ENCODE measurements at regions not wholly inside any gene's neighbourhood (a gene's known extent, or its start where the extent isn't known, plus 50 kb on each side); places are given as distances from the start of the nearest gene placed in this dataset.

- Histone ChIP-seq H3K27me3 (ENCODE audit: control insufficient read depth in 2 of 2, insufficient read depth in 1 of 2, low read length in 1 of 2) (no peaks in the 10 kb centered on the region), H3K9me3 (ENCODE audit: control insufficient read depth in 2 of 2, insufficient read depth in 1 of 2, low read length in 1 of 2) (no peaks in the 10 kb centered on the region), H3K27ac (ENCODE audit: low read depth in 1 of 2, low read length in 1 of 2) (no peak overlapping the region), H3K36me3 (ENCODE audit: control insufficient read depth in 2 of 2, insufficient read depth in 2 of 2, low read length in 1 of 2) (no peaks in the 10 kb centered on the region), H3K4me1 (ENCODE audit: control insufficient read depth in 2 of 2, insufficient read depth in 2 of 2, low read length in 2 of 2) (no peaks in the 10 kb centered on the region), H3K4me3 (ENCODE audit: low read length in 2 of 2) (no peak overlapping the region)
- no peak for DNase-seq (ENCODE audit: low read depth in 6 of 9, low spot score in 9 of 9)
- WGBS, result 80% methylated on average over 2 of the region's 2 CpGs
Measured at GRCh38 chr3:117735481-117736101, 1026.0 kb downstream of the TUSC7 start.

GRCh38 chr3:117736846-117737245 is 1027.3 kb downstream of the TUSC7 start:
- Histone ChIP-seq H3K27me3 (ENCODE audit: control insufficient read depth in 2 of 2, insufficient read depth in 1 of 2, low read length in 1 of 2) (no peaks in the 10 kb centered on the region), H3K4me3 (ENCODE audit: low read length in 2 of 2) (no peak overlapping the region), H3K36me3 (ENCODE audit: control insufficient read depth in 2 of 2, insufficient read depth in 2 of 2, low read length in 1 of 2) (no peaks in the 10 kb centered on the region), H3K9me3 (ENCODE audit: control insufficient read depth in 2 of 2, insufficient read depth in 1 of 2, low read length in 1 of 2) (no peaks in the 10 kb centered on the region), H3K27ac (ENCODE audit: low read depth in 1 of 2, low read length in 1 of 2) (no peak overlapping the region), H3K4me1 (ENCODE audit: control insufficient read depth in 2 of 2, insufficient read depth in 2 of 2, low read length in 2 of 2) (no peaks in the 10 kb centered on the region)
- 93% methylated on average over 3 of the region's 3 CpGs for WGBS
- DNase-seq (ENCODE audit: low read depth in 6 of 9, low spot score in 9 of 9), result no peak

GRCh38 chr3:117743993-117744392 is 1034.4 kb downstream of the TUSC7 start:
- no peaks in the 10 kb centered on the region for H3K4me1 ChIP-seq (ENCODE audit: control insufficient read depth in 2 of 2, insufficient read depth in 2 of 2, low read length in 2 of 2)
- H3K9me3 ChIP-seq (ENCODE audit: control insufficient read depth in 2 of 2, insufficient read depth in 1 of 2, low read length in 1 of 2), result no peaks in the 10 kb centered on the region
- H3K27me3 ChIP-seq (ENCODE audit: control insufficient read depth in 2 of 2, insufficient read depth in 1 of 2, low read length in 1 of 2), result no peaks in the 10 kb centered on the region
- no peak overlapping the region for H3K27ac ChIP-seq (ENCODE audit: low read depth in 1 of 2, low read length in 1 of 2)
- DNase-seq (ENCODE audit: low read depth in 6 of 9, low spot score in 9 of 9), result no peak
- H3K4me3 ChIP-seq (ENCODE audit: low read length in 2 of 2), result no peak overlapping the region
- H3K36me3 ChIP-seq (ENCODE audit: control insufficient read depth in 2 of 2, insufficient read depth in 2 of 2, low read length in 1 of 2), result no peaks in the 10 kb centered on the region
- 88% methylated on average over 1 of the region's 1 CpG for WGBS

GRCh38 chr3:117744935-117745334 is 1035.4 kb downstream of the TUSC7 start:
- H3K4me3 ChIP-seq (ENCODE audit: low read length in 2 of 2), result no peak overlapping the region
- no peaks in the 10 kb centered on the region for H3K9me3 ChIP-seq (ENCODE audit: control insufficient read depth in 2 of 2, insufficient read depth in 1 of 2, low read length in 1 of 2)
- DNase-seq (ENCODE audit: low read depth in 6 of 9, low spot score in 9 of 9), result no peak
- no peaks in the 10 kb centered on the region for H3K36me3 ChIP-seq (ENCODE audit: control insufficient read depth in 2 of 2, insufficient read depth in 2 of 2, low read length in 1 of 2)
- no peaks in the 10 kb centered on the region for H3K4me1 ChIP-seq (ENCODE audit: control insufficient read depth in 2 of 2, insufficient read depth in 2 of 2, low read length in 2 of 2)
- WGBS, result 89% methylated on average over 1 of the region's 1 CpG
- no peak overlapping the region for H3K27ac ChIP-seq (ENCODE audit: low read depth in 1 of 2, low read length in 1 of 2)
- no peaks in the 10 kb centered on the region for H3K27me3 ChIP-seq (ENCODE audit: control insufficient read depth in 2 of 2, insufficient read depth in 1 of 2, low read length in 1 of 2)

GRCh38 chr3:117745516-117745915 is 1035.9 kb downstream of the TUSC7 start:
- Histone ChIP-seq H3K4me1 (ENCODE audit: control insufficient read depth in 2 of 2, insufficient read depth in 2 of 2, low read length in 2 of 2) (no peaks in the 10 kb centered on the region), H3K36me3 (ENCODE audit: control insufficient read depth in 2 of 2, insufficient read depth in 2 of 2, low read length in 1 of 2) (no peaks in the 10 kb centered on the region), H3K9me3 (ENCODE audit: control insufficient read depth in 2 of 2, insufficient read depth in 1 of 2, low read length in 1 of 2) (no peaks in the 10 kb centered on the region), H3K4me3 (ENCODE audit: low read length in 2 of 2) (no peak overlapping the region), H3K27ac (ENCODE audit: low read depth in 1 of 2, low read length in 1 of 2) (no peak overlapping the region), H3K27me3 (ENCODE audit: control insufficient read depth in 2 of 2, insufficient read depth in 1 of 2, low read length in 1 of 2) (no peaks in the 10 kb centered on the region)
- no peak for DNase-seq (ENCODE audit: low read depth in 6 of 9, low spot score in 9 of 9)
- 91% methylated on average over 6 of the region's 6 CpGs for WGBS

- Histone ChIP-seq H3K4me3 (ENCODE audit: low read length in 2 of 2) (no peak overlapping the region), H3K27ac (ENCODE audit: low read depth in 1 of 2, low read length in 1 of 2) (no peak overlapping the region), H3K4me1 (ENCODE audit: control insufficient read depth in 2 of 2, insufficient read depth in 2 of 2, low read length in 2 of 2) (no peaks in the 10 kb centered on the region), H3K27me3 (ENCODE audit: control insufficient read depth in 2 of 2, insufficient read depth in 1 of 2, low read length in 1 of 2) (no peaks in the 10 kb centered on the region), H3K9me3 (ENCODE audit: control insufficient read depth in 2 of 2, insufficient read depth in 1 of 2, low read length in 1 of 2) (no peaks in the 10 kb centered on the region), H3K36me3 (ENCODE audit: control insufficient read depth in 2 of 2, insufficient read depth in 2 of 2, low read length in 1 of 2) (no peaks in the 10 kb centered on the region)
- 86% methylated on average over 3 of the region's 3 CpGs for WGBS
- DNase-seq (ENCODE audit: low read depth in 6 of 9, low spot score in 9 of 9), result no peak
Measured at GRCh38 chr3:117746066-117746465, 1036.5 kb downstream of the TUSC7 start.

GRCh38 chr3:117748131-117748530 is 1038.6 kb downstream of the TUSC7 start:
- H3K4me3 ChIP-seq (ENCODE audit: low read length in 2 of 2), result no peak overlapping the region
- 87% methylated on average over 1 of the region's 1 CpG for WGBS

GRCh38 chr3:117750674-117751269 is 1041.2 kb downstream of the TUSC7 start:
- H3K4me1 ChIP-seq (ENCODE audit: control insufficient read depth in 2 of 2, insufficient read depth in 2 of 2, low read length in 2 of 2), result no peaks in the 10 kb centered on the region
- 90% methylated on average over 4 of the region's 4 CpGs for WGBS

More at GRCh38 chr3:117748131-117748530, 1038.6 kb downstream of the TUSC7 start:
- Histone ChIP-seq H3K4me1 (ENCODE audit: control insufficient read depth in 2 of 2, insufficient read depth in 2 of 2, low read length in 2 of 2) (no peaks in the 10 kb centered on the region), H3K9me3 (ENCODE audit: control insufficient read depth in 2 of 2, insufficient read depth in 1 of 2, low read length in 1 of 2) (no peaks in the 10 kb centered on the region), H3K36me3 (ENCODE audit: control insufficient read depth in 2 of 2, insufficient read depth in 2 of 2, low read length in 1 of 2) (no peaks in the 10 kb centered on the region), H3K27me3 (ENCODE audit: control insufficient read depth in 2 of 2, insufficient read depth in 1 of 2, low read length in 1 of 2) (no peaks in the 10 kb centered on the region), H3K27ac (ENCODE audit: low read depth in 1 of 2, low read length in 1 of 2) (no peak overlapping the region)
- DNase-seq (ENCODE audit: low read depth in 6 of 9, low spot score in 9 of 9), result no peak

GRCh38 chr3:117751651-117752050 is 1042.1 kb downstream of the TUSC7 start:
- H3K27ac ChIP-seq (ENCODE audit: low read depth in 1 of 2, low read length in 1 of 2), result no peak overlapping the region
- 95% methylated on average over 4 of the region's 4 CpGs for WGBS
- no peaks in the 10 kb centered on the region for H3K27me3 ChIP-seq (ENCODE audit: control insufficient read depth in 2 of 2, insufficient read depth in 1 of 2, low read length in 1 of 2)
- H3K4me1 ChIP-seq (ENCODE audit: control insufficient read depth in 2 of 2, insufficient read depth in 2 of 2, low read length in 2 of 2), result no peaks in the 10 kb centered on the region
- no peak overlapping the region for H3K4me3 ChIP-seq (ENCODE audit: low read length in 2 of 2)
- no peaks in the 10 kb centered on the region for H3K36me3 ChIP-seq (ENCODE audit: control insufficient read depth in 2 of 2, insufficient read depth in 2 of 2, low read length in 1 of 2)
- no peaks in the 10 kb centered on the region for H3K9me3 ChIP-seq (ENCODE audit: control insufficient read depth in 2 of 2, insufficient read depth in 1 of 2, low read length in 1 of 2)
- no peak for DNase-seq (ENCODE audit: low read depth in 6 of 9, low spot score in 9 of 9)

More at GRCh38 chr3:117750674-117751269, 1041.2 kb downstream of the TUSC7 start:
- no peak overlapping the region for H3K27ac ChIP-seq (ENCODE audit: low read depth in 1 of 2, low read length in 1 of 2)
- no peaks in the 10 kb centered on the region for H3K27me3 ChIP-seq (ENCODE audit: control insufficient read depth in 2 of 2, insufficient read depth in 1 of 2, low read length in 1 of 2)
- no peak for DNase-seq (ENCODE audit: low read depth in 6 of 9, low spot score in 9 of 9)
- no peaks in the 10 kb centered on the region for H3K9me3 ChIP-seq (ENCODE audit: control insufficient read depth in 2 of 2, insufficient read depth in 1 of 2, low read length in 1 of 2)
- H3K4me3 ChIP-seq (ENCODE audit: low read length in 2 of 2), result no peak overlapping the region
- H3K36me3 ChIP-seq (ENCODE audit: control insufficient read depth in 2 of 2, insufficient read depth in 2 of 2, low read length in 1 of 2), result no peaks in the 10 kb centered on the region
